ENCODE measurements at regions not wholly inside any gene's neighbourhood (a gene's known extent, or its start where the extent isn't known, plus 50 kb on each side); places are given as distances from the start of the nearest gene placed in this dataset.

DNA sequence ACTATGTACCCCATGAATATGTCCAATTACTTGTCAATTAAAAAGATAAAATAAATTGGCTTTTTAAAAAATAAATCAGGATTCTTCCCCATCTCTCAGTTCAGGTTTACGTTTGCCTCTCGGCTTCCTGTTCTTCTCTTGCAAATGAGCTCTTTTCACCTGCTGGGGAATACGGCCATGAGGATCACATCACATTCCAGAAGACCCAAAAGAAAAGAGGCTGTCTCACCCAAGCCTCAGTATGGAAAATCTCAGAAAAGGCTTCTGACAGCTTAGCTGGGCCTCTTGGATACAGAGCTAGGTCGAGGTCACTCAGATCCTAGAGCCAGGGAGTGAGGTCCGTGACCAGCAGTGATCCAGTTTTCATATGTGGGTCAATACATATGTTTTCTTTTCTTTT lies 171.2 kb upstream of the SDK2 start:
- DNase-seq (ENCODE audit: low spot score), result no peak

DNA sequence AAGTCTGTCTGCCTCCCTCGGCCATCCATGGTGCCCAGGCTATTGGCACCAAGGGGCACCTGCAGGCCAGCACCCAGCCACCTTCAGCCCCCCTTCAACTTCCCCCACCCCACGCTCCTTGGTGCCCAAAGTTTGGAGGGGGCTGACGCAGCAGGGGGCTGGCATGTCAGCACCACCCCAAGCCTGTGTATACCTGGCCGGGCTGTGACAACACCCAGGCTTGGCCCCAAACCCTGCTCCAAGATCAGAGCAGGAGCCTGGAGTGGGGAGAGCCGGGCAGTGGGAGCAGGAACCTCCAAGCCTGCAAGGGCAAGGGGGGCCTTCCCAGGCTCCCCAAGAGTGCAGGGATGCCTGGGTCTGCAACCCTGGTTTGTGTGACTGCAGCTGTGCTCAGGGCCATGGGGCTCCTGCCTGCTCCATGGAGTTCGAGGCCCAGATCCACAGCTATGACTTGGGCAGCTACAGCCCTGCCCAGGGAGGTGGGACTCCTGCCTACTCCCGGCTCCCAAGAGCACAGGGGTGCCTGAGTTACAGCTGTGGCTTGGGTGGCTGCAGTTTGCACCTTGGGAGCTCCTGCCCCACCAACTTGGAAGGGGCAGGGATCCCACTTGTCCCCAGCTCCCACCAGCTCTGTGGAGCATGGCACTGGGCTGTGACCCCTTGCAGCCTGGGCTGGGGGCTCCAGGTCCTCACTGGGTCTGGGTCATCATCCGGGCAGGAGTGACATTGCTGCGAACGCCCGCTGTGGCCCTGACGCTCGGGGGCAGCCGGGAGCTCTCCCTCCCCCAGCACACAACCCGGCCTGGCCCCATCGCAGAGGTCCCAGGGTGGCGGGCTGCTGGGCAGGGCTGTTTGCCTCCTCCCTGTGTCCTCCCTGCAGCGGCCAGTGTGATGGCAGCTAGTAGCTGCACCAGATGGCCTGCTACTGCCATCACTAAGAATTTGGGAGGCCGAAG lies 175.5 kb upstream of the SDK2 start:
- no peak for DNase-seq (ENCODE audit: low spot score)

DNA sequence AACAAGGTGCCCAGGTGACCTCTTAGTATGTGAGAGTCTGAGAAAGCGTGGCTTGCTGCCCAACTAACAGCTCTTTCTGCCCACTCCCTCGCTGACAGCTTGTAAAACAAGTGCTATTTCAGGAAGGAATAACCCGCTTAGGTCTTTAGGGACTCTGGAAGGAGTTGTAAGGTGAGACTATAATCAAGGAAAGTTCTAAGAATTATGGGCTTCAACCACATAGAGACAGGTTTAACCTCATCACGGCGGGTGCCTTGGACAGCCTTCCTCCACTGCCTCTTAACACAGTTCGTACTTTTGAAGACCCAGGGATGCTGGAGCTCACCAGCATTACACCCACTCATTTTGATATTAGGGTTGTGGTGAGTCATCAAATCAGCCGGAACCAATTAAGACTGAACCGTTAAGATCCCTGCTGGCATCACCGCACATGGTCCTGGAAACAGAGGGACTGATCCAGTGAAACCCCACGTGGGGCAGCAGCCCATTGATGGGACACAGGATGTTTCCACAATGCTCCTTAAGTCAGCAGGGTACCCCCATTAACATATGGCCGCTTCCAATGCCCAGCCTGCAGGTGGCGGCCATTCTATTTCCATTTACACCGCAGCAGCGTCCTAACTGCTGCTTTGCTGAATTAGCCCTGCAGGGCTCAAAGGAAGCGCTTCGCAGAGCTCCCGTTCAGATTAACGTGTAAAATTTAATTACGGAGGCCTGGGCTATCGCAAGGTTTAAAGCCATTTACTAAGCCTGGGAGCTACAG lies 176.6 kb upstream of the SDK2 start:
- no peak for DNase-seq (ENCODE audit: low spot score)

DNA sequence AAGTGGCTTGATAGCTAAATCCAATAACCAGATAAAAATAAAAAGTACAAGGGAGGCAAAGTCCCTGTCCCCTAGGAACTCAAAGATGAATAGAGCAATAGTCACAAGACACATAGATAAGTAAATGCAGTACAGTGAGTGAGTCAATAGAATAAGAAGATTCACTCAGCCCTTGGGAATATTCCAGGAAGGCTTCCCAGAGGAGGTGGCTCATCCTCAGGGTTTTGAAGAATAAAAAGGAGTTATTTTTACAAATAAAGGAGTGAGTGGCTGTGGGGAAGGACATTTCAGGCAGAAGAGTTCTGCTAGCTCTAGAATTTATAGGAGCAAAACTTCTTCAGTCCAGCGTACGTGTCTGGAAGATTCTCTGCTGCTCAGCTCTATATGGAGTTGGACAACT lies 177.4 kb upstream of the SDK2 start:
- DNase-seq (ENCODE audit: low spot score), result no peak

DNA sequence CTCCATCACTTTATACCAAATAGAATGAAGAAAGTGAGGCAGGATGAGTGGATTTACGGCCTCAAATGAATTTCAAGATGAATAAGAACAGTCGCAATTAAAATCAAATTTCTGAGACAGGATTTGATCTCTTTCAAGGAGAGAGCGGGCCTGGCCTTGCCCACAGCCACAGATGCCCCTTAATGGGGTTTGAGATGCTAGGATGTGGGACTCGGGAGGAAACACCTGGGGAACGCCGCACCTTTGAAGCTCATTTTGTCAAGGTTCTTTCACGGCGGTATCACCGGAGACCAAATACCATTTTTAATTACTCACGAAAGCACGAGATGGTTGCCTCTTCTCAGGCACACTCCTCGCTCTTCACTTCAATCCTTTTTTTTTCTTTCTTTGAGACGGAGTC lies 178.1 kb upstream of the SDK2 start:
- no peak for DNase-seq (ENCODE audit: low spot score)

DNA sequence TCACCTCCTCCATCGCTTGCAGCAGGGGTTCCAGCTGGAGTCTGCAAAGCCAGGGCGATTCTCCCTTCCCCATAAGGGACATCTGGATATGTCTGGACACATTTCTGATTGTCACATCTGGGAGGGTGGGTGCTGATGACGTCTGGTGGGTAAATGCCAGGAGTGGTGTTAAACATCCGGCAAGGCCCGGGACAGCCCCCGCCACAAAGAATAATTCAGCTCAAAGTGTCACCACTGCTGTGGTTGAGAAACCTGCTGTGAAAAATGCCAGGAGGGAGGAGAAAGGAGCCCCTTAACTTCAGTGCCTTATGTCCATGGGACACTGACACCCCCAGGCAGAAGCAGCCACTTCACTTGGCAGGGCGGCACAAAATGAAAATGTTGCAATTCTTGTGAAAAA lies 179.4 kb upstream of the SDK2 start:
- DNase-seq (ENCODE audit: low spot score), result no peak

DNA sequence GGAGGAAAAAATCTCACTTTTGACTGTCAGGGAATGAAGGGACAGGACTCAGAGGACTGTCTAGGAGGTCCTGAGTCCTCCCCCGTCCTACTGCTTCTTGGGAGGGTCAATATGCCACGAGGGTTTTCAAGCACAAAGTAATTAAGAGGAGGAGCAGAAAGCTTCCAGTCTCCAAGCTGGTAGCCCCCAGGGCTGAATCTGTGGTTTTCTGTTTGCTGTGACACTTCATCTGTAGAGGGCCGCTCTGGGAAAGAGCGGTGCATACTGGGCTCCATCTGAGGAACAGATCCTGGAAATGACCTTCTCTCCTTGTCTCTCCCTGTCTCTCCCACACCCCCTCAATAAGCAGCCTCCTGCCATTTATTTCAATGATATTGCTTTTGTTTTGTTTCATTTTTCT lies 180.1 kb upstream of the SDK2 start:
- no peak for DNase-seq (ENCODE audit: low spot score)

DNA sequence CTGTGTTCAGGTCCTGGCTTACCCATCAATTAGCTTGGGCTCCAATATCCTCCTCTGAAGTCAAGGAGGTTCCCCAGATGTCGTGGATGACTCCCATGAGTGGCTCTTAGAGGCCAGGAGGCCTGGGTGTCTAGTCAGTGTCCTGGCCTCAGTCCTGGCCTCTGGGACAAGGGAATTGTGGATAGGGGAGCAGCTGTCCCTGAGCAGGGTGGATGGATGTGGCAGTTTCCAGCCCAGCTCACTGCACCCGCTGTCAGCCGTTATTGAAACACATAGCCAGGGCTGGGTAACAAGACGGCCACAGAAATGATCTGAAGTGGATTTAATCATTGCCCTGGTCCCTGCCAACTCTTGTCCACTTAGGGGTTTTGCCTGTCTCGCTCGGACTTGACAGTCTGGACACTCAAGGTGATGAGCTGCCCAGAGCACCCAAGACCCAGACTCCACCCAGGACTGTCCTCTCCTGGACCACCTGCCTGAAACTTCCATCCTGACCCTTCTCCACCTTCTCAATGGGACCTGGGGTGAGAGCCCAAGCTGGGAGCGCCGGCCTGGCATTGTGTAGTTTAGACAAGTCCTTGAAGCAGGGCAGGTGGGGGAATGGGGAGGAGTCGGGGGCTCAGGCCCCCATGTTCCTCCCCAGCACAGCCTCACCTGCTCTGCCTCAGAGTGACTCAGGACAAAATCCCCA lies 182.1 kb upstream of the SDK2 start:
- no peak for DNase-seq (ENCODE audit: low spot score)

DNA sequence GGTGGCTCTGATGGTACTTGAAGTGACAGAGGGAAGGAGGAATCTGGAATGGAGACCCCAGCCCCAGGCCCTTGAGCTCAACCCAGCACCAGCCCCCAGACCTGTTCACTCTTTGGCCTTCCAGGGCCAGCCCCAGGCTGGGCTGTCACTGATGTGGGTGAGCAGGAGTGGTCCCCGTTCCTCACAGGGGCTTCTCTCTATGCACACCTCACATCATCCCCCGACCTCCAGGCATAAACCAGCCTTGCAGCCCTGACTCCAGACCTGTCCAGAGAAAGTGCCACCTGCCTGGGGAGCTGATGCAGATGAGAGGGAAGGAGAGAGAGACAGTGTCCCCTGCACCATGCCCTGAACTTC lies 182.6 kb upstream of the SDK2 start:
- no peak for DNase-seq (ENCODE audit: low spot score)

DNA sequence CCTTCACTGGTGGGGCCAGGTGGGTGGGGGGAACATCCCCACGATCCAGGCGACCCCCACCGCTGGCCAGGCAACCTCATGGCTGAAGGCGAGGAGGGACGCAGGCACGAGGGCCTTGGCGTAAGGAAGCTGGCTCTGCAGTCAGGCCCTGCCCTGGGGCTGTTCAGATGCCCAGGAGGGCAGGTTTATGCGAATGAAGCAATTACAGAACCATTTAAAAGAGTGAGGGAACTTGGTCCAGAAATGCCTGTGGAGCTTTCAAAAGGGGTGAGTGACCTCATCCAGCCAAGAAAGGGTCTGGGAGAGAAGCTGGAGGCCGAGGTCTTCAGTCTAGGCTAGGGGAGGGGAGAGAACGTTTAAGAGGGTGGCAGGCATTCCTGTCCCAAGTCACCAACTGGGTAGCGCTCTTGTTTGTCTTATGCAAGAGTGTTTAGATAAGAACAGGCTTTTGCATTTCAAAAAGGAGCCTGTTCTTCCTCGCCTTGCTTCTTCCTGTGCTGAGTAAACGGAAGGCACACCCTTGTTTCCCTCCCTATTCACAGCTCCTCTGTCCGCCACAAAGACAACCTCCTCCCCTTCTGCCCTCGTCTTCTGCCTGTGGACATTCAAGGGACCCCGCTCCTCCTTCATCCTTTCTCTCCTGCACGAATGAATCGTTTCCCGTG lies 183.5 kb upstream of the SDK2 start:
- no peak for DNase-seq (ENCODE audit: low spot score)

DNA sequence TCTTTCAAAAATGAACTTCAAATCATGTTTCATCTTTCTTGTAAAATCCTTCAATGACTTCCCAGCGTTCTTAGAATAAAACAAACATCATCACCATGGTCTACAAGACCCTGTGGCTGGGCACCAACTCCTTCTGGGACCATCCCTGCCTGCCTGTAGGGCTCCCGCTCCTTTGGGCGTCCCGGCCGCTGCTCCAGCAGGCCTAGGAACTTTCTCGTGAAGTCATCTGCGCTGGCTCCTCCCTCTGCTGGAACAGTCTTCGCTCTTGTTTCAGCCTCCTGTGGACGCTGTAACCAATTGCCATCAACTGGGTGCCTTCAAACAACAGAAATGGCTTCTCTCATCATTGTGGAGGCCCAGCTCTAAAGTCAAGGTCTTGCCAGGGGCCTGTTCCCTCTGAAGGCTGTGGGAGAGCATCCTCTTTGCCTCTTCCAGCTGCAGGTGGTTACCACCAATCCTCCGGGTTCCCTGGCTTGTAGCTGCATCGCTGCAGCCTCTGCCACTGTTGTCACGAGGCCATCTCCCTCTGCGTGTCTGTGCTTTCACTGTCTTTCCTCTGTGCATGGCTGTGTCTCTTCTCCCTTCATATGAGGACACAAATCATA lies 185.5 kb upstream of the SDK2 start:
- DNase-seq (ENCODE audit: low spot score), result no peak

DNA sequence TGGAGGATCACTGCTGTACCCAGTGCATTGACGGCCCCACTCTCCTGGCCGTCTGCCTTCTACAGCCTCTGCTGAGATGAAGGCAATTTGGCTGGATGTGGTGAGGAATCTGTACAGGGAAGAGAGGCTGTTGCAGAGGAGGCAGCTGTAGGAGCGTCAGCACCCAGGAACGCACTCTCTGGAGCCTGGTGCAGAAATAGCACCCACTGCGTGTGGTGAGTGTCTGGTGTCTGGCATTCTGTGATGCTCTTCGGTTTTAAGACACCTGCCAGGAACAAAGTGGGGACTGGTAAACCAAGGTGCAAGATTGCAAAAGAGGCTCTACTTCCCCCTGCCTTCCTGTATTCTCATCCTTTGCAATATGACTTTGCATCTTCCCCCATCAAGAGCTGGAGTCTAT lies 187.5 kb upstream of the SDK2 start:
- DNase-seq (ENCODE audit: low spot score), result no peak

DNA sequence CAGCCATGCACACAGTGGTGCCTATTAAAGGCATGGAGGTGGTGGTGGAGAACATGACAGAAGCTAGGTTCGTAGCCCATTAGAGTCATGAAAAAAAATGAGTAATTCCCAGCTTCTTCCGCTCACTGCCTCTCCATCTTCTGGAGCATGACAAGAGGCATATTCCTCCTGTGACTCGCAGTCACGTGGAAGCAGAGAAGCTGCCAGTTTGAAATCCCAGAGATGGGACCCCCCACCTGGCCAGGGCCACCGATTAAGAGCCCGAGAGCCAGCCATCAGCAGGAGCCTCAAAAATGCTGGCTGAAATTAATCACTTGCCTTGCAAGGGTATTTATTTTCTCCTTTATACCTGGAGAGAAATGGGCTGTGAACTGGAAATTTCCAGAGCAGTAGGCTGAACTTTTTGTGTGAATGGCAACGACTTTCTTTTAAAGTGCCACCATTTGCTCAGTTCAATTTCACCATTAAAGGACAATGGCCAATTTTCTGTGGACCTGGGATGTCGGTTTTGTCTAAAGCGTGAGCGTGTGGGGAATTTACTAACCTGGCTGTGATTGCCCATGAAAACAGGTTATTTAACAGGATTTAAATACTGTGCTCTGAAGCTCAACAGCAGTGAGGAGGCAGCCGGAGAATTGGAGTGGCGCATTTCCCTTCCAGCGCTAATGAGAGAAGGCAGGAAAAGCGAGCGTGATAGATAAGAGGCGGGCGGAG lies 189.7 kb upstream of the SDK2 start:
- no peak for DNase-seq (ENCODE audit: low spot score)

DNA sequence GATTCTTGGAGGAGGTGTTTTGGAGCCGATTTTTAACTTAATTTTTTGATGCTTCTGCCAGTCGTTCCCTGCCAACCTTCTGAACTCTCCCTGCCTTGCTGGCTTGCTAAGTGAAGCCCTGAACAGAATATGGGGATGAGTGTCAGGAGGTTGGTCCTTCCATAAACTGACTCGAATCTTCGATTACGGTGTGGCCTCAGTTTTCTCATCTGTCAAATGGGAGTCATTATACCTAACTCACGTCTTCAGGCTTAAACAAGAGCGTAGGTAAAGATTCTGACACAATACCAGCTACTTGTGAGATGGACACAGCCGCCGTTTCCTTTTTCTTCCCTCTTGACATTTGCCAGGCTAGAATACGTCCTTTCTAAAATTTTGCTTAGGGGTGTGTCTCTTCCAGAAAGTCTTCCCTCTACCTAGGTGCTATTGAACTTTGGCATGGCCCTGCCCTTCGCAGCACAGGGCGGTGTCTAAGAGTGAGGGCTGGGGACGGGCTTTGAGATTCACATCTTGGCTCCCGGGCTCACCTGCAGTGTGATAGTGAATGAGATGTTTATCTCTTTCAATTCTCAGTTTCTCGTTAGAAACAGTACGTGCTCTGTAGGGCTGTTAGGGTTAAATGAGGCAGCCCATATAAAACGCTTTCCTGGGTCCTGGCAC lies 190.6 kb upstream of the SDK2 start:
- DNase-seq (ENCODE audit: low spot score), result no peak

DNA sequence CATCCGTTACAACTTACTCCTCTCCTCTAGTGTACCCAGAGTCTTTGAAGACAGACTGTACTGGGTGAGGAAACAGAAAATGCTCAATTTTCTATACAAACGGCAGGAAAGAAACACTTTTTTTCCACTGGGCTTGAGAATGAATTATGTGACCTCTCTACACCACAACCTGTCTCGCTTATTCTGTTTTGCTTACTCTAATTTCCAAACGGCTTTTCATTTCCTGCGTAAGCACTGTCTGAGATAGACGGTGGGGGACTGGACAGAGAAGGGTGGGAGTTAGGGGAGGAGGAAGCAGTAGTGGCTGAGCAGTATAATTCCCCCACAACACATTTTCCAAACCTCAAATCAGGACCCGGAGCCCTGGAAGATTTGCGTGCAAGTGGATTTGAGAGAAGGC lies 191.4 kb upstream of the SDK2 start:
- DNase-seq (ENCODE audit: low spot score), result no peak

DNA sequence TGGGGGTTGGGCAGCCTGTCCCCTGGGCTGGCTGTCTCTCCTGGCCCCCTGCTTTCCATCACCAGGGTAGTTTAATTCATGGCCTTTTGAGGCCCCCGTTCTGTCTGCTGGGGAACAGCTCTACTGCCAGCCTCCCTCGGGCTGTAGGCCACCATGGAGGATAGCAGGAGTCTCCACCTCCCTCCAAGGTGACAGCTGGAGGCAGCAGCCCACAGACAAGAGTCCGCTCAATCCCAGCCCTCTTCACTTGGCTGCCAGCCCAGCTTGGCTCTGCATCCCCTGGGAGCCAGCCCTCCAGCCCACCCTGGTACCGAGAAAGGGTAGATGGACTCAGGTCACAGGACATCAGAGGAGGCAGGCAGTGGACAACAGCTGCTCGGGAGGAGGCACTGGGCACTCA lies 194.6 kb upstream of the SDK2 start:
- no peak for DNase-seq (ENCODE audit: low spot score)

DNA sequence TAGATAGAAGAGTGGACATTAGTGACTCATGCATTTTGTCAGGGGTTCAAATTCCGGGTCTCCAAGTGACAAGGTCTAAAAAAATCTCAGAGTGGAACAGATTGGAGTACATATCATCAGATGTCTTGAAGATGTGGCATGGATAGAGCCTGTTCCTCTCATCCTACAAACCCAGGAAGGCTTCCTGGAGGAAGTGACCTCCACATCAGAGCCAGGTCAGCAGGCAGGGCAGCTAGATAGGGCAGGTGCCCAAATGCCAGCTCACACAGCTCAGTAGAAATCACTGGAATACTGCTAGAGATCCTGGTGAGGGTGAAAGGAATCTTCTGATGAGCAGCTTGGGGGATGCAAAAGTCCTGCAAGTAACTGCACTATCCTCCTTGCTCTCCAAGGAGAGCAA lies 196.6 kb upstream of the SDK2 start:
- no peak for DNase-seq (ENCODE audit: low spot score)

DNA sequence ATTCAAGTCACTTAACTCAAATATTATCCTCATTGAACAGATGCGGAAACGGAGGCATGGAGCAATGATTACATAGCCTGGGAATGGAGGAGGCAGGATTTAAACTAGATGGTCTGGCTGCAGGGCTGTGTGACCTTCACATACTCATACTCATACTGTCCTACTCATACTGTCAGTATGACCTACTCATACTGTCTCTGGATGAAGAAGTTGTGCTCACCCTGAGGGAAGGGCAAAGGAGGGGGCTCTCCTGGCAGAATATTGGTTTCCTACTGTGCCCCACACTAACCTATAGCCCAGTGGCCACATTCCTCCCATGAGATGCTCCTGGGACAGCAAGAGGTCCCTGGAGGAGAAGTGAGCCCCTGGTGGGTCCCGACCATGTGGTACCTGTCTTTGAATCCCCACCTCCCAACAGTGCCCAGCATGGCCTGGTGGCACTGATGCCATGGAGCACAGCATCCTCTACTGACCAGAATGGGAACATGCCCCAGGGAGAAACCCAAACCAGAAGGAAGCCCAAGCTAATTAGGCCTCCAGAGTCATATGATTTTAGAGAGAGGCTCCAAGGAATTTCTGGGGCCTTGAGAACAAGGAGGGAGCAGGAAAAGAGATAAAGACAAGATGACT lies 197.3 kb upstream of the SDK2 start:
- no peak for DNase-seq (ENCODE audit: low spot score)

DNA sequence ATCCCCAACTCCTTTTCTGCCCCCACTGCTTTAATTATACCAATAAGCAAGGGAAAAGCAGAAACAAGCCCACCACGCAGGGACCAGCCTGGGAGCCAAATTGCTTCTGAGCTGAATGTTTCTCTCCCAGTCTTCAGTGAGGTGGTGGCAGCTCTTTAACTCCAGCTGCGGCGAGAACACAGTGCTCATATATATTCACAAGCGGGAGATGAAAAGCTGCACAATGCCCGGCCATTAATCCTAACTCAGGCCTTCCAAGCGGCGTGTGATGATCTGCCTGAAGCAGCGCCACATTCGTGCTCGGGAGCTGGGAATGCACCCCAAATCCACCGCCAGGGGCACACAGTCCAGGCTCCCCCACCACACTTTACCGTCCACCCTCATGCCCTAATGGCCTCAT lies 203.7 kb upstream of the SDK2 start:
- DNase-seq (ENCODE audit: low spot score), result no peak

DNA sequence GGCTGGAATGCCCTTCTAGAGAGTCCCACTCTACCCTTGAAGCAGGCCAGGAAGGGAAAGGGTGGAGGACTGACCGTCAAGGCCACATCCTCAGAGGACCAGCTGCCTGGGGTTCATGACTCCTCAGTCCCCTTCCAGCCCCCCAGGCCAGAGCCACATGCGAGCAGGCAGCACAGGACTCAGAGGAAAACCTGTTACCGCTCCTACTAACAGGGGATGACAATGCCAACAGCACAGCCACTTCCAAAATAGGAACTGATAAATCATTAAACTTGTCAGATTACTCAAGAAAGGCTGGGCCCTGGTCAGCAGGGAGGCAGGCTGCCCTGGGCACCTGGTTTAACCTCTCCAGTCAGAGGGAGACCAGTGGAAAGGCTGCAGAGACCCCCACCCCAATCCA lies 206.2 kb upstream of the SDK2 start:
- no peak for DNase-seq (ENCODE audit: low spot score)
